ENCODE measurements at regions not wholly inside any gene's neighbourhood (a gene's known extent, or its start where the extent isn't known, plus 50 kb on each side); places are given as distances from the start of the nearest gene placed in this dataset.
"Not testable (repeated sequence)": the region's sequence is repeated elsewhere in the genome, so short reads cannot be mapped to it uniquely, and the experiment has no call there.

DNA sequence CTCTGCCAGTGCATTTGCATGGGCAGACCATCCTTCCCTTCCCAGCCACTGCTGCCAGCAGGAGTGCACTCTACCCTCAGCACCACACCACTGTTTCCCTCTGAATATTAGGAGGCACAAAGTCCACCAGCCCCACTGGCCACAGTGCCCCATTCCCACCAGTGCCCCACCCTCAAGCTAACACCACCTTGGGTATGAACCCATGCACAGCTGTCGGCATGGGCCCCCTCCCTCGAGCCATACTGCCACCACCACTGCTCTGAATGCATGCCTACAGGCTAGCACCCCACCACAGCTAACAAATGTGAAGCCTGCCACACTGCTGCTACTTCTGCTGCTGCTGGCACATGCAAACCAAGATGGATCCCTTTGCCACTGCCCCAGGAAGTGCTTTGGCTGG, 810.4 kb downstream of the TRAM1L1 start:
- FAIRE-seq = no peak

DNA sequence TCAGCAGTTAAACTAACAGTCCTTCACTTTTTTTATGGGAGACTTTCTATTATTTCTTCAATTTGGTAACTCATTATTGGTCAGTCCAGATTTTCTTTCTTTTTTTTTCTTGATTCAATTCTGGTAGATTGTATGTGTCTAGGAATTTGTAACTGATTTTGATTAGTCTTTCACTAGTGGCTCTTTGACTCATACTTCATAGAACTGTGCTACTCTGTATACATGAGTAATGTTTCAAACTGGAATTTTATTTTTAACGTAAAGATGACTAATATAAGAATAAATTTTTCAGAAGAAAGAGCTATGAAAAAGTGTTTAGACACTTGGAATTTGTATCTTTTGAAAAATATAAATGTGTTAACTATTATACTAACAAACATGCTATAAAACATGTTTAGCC, 813.0 kb downstream of the TRAM1L1 start:
- no peak for FAIRE-seq

DNA sequence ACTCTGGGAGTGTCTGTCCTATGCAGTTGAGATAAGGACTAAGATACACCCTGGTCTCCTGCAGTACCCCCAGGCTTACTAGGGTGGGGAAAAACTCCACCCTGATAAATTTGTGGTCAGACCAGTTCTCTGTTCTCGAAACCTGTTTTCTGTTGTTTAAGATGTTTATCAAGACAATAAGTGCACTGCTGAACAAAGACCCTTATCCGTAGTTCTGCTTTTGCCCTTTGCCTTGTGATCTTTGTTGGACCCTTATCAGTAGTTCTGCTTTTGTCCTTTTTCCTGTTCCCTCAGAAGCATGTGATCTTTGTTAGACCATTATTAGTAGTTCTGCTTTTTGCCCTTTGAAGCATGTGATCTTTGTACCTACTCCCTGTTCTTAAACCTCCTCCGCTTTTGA, 824.4 kb downstream of the TRAM1L1 start:
- FAIRE-seq = not testable (repeated sequence)

DNA sequence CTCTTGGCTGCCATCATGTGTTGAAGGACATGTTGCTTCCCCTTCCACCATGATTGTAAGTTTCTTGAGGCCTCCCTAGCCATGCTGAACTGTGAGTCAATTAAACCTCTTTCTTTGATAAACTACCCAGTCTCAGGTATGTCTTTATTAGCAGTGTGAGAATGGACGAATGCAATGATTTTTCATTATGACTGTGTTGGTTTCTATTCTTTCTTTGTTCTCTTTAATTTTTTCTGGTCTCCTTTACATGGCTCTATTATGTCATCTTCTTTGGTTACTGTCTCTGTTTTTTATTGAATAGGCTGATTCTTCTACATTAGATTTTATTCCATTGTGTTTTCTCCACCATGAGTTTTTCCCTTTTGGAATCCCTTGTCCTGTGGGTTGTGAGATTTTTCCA, 840.6 kb downstream of the TRAM1L1 start:
- no peak for FAIRE-seq

DNA sequence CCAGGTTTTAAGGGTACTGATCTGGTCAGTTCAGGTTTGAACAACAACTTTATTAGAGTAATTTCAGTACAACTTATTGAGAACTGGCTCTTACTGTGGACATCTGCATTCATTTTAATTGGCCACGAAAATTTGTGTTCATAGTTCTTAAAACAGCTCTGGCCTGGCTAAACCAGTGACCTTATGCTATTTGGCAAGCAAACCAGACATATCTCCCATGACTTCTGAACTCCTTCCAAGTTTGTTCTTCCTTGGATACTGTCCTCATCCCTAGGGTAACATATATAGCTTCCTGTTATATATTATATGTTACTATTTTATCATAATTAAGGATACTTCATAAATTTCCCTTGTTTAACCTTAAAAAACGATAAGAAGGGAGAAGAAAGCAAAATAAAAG, 841.9 kb downstream of the TRAM1L1 start:
- FAIRE-seq = no peak

DNA sequence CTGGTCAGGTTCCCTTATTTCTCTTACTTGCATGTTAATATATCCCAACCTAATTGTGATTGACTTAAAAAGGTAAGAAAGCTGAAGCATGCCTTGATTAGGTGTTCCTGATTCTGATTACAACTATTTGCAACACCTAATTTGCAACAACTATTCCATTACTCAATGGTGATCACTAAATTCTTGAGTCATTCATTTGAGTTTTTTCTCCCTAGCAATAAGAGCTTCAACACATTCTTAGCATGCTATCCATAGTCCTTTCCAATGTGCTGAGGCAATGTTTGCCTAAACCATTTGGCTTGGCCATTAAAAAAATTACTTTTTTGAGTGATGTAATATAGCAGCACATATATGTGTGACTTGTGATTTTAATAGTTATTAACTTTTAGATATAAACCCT, 851.4 kb downstream of the TRAM1L1 start:
- FAIRE-seq = no peak

DNA sequence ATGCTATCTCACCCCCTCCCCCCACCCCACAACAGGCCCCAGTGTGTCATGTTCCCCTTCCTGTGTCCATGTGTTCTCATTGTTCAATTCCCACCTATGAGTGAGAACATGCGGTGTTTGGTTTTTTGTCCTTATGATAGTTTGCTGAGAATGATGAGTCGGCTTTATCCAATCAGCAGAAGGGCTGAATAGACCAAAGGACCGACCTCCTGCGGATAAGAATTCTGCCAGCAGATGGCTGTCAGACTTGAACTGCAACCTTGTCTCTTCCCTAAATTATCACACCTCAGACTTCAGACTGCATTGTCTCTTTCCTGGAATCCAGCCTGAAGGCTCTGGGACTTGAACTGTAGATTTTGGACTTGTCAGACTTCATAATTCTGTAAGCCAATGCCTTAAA, 853.4 kb downstream of the TRAM1L1 start:
- FAIRE-seq = not testable (repeated sequence)

DNA sequence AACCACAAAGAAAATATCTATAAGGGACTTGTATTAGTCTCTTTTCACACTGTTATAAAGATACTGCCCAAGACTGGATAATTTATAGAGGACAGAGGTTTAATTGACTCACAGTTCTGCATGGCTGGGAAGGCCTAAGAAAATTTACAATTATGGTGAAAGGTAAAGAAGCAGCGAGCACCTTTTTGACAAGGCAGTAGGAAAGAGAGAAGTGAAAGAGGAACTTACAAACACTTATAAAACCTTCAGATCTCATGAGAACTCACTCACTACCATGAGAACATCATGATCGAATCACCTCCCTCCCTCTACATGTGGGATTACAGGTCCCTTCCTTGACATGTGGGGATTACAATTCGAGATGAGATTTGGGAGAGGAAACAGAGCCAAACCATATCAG, 856.0 kb downstream of the TRAM1L1 start:
- FAIRE-seq = no peak

DNA sequence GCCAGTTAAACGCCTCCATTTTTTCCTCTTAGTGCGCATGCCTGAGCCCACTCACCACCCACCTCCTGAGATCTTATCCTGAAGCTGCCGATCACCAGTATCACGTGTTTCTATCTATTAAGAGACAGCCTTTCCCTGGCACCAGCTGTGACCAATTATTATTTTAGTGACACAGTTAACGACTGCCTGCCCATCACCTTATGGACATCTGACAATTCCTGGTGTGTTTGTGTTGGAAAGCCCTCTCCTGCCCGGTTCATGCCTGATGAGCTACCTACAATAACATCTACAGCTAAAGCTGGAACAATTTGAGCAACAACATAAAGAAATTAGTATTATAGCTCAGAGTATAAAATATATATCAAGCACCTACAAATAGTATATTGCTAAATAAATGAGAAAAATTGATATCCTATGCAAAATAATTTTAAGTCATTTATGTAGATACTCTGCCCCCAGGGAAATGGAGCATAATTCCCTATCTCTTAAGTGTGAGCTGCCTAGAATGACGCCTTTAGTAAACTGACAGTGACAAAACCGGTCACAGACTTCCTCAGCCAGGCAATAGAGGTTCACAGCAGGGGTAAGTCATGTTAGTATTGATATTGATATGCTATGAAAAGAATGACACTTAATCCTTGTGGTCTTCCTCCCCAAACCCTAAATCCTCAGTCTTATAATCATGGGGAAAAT, 862.2 kb downstream of the TRAM1L1 start:
- FAIRE-seq = no peak

DNA sequence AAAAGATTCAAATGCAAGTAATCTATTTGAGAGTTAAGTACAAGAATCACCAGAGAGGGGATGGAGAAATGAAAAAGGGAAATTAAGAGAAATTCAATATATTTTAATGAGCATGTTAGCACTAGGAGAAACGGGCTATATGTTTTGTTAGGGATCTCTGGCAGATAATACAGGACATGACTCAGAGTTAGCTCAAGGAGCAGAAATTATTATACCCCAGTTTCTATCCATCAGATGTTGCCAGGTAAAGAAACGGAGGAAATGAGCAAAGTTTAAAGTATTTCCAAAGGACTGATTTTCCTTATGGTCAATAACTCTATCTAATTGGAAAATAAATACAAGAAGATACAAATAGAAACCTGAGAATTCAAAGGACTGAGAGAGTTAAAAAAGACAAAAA, 867.6 kb downstream of the TRAM1L1 start:
- FAIRE-seq = no peak

DNA sequence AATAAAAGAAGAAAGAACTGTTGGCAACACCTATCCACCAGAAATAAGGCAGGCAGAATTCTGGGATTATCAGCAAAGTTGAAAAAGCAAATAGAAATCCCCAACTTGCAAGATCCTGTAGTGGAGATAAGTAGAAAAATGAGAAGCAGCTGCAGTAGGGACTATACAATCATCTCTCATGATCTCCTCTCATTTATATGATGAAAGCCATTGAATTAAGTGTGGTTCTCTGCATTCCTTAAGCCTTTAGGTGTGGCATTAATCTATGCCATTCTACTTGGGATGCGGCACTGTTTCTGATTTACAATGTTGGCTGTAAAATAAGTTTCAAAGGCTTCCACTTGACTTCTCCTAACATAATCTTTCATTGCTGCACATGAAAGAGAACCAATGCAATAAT, 869.8 kb downstream of the TRAM1L1 start:
- FAIRE-seq = no peak

DNA sequence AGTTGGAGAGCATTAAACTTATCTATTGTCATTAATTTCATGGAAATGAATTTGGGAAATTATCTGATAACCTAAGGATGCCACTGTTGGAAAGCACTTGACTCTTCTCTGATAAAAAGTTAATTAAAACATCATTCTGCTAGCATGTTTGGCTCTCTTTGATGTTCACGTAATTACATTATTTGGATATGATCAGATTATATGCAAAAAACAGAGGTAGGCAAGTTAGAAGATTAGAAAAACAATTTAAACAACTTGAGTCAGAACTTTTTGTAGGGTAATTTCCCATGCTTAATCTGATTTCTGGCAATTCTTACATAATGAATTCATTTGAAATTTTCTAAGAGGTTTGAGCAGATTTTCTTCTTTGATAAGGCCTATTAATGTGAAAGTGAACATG, 882.9 kb downstream of the TRAM1L1 start:
- FAIRE-seq = no peak

DNA sequence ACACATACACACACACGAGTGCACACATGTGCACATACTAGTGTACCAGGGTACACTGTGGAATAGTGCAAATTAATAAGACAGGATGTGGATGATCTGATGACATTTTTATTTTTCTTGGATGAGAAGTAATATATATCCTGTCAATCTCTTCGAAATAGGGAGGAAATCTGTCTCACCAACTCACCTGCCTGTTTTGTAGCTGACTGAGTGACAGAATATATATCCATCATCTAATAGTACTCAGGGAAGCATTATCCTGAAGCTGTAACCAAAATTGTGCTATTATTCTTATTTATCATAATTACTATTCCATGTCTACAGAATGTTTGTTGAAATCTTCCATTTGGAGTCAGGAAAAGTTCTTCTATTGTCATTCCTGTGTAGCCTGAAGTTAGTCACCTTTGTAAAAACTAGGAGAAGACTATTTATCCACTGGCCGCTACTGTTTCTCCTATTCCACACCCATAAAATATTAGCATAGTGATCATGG, 888.0 kb downstream of the TRAM1L1 start:
- no peak for FAIRE-seq

DNA sequence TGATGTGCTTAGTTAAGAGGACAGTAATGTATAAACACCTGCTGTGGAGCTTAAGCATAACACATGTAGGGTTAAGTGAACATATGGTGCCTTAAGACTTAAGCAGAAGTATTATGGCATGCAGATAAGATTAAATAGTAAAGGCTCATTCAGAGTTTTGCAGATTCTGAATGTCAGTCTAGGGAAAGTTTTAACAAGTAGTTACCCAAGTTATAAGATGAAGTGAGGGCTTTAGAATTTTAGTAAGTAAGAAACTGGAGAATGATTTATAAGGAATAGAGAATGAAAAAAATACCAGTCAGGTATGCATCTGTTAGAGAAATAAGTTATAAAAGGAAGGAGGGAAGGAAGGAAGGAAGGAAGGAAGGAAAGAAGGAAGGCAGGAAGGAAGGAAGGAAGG, 902.1 kb downstream of the TRAM1L1 start:
- FAIRE-seq = no peak

DNA sequence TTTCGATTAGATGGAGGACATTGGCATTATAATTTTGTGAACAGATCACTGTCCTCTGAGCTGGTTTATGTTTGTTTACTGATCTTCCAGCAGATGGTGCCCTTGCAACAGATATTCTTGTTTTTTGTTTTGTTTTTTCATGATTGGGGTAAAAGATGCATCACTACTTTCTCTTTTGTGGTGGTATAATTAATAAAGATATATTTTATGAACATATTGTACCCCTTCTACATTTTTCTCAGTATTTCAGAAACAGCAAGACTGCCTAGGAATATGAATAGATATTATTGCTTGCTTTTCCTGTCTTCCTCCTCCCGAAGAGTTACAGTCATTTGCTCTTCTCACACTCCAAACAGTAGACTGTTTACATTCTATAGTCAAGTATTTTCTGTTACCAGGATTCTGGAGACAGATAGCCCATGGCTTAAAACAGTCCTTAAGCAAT, 905.2 kb downstream of the TRAM1L1 start:
- FAIRE-seq = peak; percentile 59

DNA sequence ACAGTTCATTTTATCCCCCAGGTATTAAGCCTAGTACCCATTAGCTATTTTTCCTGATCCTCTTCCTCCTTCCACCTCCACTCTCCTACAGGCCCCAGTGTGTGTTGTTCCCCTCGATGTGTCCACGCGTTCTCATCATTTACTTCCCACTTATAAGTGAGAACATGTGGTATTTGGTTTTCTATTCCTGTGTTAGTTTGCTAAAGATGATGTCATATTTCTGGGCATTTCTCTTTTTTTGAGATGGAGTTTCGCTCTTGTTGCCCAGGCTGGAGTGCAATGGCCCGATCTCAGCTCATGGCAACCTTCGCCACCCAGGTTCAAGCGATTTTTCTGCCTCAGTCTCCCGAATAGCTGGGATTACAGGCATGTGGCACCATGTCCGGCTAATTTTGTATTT, 934.0 kb downstream of the TRAM1L1 start:
- FAIRE-seq = not testable (repeated sequence)

DNA sequence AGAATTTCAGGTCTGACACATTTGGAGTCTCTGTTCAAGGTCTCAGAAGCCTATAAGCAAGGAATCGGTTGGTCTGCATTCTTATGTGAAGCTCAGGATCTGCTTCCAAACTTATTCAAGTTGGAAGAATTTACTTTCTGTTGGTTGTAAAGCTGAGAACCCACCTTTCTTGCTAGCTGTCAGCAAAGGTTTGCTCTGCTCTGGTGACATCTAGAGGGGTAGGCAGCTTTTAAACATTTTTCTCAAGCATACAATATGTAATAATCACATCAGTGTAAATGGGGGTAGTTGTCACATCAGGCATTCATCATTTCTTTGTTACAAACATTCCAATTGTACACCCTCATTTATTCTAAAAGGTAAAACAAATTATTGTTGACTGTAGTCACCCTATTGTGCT, 935.2 kb downstream of the TRAM1L1 start:
- FAIRE-seq = no peak

DNA sequence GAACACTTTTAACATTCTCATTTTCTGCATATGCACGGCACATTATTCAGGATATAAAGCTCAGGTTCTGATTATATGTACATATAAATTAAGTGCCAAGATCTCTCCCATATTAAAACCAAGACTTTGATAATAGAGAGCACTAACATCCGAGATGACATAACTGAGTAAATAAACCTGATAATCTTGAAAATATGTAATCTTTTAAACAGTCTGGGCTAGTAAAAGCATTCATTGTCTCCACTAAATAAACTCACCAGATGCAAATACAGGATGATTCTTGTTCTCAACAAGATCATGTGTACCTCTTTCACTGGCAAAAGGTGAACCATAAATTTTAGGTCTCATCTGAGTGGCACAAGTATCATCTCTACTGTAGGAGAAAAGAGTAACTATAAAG, 942.2 kb downstream of the TRAM1L1 start:
- no peak for FAIRE-seq

DNA sequence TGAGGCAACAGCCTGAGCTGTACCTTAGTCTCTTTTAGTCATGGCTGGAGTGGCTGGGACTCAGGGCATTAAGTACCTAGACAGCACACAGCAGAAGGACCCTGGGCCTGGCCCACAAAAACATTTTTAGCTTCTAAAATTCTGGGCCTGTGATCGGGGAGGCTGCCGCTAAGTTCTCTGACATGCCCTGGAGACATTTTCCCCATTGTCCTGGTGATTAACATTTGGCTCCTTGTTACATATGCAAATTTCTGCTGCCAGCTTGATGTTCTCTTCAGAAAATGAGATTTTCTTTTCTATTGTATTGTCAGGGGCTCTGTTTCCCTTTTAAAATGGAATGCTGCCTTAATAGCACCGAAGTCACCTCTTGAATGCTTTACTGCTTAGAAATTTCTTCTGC, 952.4 kb downstream of the TRAM1L1 start:
- FAIRE-seq = no peak

DNA sequence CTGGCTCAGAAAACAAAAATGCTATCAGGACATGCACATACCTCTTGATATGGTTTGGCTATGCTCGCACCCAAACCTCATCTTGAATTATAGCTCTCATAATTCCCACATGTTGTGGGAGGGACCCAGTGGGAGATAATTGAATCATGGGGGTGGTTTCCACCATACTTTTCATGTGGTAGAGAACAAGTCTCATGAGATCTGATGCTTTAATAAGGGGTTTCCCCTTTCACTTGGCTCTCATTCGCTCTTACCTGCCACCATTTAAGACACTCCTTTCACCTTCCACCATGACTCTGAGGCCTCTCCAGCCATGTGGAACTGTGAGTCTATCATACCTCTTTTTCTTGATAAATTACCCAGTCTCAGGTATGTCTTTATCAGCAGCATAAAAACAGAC, 958.6 kb downstream of the TRAM1L1 start:
- no peak for FAIRE-seq

DNA sequence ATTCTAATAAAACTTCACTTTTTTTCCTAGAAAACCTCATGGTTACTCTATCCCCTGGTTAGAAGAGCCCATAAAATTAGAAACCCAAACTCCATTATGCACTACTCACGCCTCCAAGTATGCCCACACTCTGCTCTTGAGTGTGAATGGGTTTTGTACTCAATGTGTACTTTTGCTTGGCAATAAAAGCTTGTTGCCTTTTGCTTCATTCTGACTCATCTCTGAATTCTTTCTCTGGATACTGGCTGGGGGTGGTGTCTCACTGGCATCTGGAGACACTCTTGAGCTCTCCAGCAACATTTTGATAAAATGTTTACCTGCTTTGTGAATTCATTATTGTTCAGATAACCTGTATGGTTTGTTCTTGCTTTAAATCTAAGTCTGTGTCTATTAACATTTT, 963.3 kb downstream of the TRAM1L1 start:
- no peak for FAIRE-seq

DNA sequence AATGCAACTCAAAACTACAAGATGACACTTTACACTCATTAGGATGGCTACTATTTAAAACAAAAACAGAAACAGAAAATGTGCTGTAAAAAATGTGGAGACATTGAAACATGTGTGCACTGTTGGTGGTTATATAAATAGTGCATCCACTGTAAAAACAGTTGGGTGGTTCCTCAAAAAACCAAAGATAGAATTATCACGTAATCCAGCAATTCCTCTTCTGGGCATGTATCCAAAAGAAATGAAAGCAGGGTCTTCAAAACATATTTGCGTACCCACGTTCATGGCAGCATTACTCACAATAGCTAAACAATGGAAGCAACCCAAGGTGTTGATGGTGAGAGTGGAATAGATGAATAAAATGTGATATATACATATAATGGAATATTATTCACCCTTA, 967.2 kb downstream of the TRAM1L1 start:
- no peak for FAIRE-seq

DNA sequence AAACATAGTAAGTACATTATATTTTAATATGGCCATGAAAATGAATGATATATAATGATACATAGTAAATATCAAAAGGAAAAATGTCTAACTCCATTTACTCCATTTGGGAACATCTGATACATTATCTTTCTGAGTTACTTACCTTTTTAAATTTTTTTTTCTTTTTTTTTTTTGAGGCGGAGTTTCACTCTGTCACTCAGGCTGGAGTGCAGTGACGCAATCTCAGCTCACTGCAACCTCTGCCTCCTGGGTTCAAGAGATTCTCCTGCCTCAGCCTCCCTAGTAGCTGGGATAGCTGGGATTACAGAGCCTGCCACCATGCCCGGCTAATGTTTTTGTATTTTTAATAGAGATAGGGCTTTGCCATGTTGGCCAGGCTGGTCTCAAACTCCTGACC, 972.5 kb downstream of the TRAM1L1 start:
- FAIRE-seq = not testable (repeated sequence)

DNA sequence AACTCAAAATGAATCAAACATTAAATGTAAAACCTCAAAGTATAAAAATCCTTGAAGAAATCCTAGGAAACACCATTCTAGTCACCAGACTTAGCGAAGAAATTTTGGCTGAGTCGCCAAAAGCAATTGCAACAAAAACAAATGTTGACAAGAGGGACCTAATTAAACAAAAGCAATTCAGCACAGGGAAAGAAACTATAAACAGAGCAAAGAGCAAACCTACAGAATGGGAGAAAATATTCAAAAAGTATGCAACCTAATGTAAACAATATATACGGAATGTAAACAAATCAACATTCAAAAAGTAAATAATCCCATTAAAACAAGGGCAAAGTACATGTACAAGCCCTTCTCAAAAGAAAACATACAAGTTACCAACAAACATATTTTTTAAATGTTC, 974.7 kb downstream of the TRAM1L1 start:
- FAIRE-seq = no peak

DNA sequence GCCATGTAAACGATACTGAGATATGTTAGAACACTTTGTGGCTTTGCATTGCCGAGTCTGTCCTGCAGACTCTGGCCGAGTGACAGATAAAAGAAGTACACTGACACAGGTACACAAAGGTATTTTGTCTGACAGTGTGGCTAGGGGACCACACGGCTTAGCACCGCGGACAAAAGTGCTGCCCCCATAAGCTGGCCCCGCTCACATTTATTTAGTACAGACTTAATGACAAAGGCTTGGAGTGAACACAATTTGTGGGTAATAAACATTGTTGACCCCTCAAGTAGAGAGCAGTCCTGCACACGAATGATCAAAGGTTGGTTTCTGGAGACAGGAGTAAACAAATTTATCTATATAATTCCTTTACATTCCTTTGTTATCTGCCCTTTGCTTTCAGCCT, 976.8 kb downstream of the TRAM1L1 start:
- no peak for FAIRE-seq

Data from G401.6 (cell line).